ENCODE measurements at regions not wholly inside any gene's neighbourhood (a gene's known extent, or its start where the extent isn't known, plus 50 kb on each side); places are given as distances from the start of the nearest gene placed in this dataset.
"Not testable (repeated sequence)": the region's sequence is repeated elsewhere in the genome, so short reads cannot be mapped to it uniquely, and the experiment has no call there.

DNA sequence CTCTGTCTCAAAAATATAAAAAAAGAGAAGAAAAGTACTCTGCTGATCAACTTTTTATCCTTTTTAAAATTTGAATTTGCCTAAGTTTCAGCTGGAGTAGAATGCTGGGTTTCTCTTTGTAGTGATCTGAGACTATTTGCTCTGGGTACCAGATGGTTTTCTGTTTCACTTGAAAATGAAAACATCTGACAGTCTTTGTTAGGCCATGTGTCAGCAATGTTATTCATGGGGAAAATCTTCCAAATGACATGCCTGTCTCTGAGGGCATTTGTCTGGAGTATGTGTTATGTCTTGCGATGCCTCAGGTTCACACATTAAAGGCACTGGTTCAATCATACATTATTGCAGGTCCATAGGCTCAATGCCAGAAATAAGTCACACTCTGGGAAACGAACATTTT is 175.3 kb upstream of the TMEM229A start:
- DNase-seq = no peak

GRCh38 chr7:124205526-124205925 is 172.7 kb upstream of the TMEM229A start:
- no peak for DNase-seq

- DNase-seq = no peak
These were observed 169.7 kb upstream of the TMEM229A start for GRCh38 chr7:124202546-124202945.

- DNase-seq = no peak
These were observed 169.0 kb upstream of the TMEM229A start for GRCh38 chr7:124201768-124202349.

GRCh38 chr7:124196519-124196918 is 163.7 kb upstream of the TMEM229A start:
- no peak for DNase-seq

- DNase-seq = no peak
These were observed 160.0 kb upstream of the TMEM229A start for GRCh38 chr7:124192885-124193284.

DNA sequence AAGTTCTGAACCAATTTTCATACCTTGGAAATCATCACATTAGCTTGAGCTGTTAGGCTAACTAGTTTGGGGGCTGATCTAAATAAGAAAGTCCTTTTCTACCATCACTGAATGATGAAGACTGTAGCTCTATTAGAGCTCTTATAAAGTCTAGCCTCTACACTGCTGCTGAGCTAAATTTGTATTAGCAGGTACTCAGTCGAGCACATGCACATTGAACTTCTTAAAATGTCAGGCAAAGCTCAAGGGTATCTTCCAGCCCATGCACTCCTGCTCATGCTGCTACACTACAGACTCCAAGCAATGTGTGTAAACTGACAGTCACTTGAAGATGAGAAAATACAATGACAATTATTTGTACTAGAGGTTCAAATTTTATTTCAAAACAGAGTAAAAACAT is 158.8 kb upstream of the TMEM229A start:
- no peak for DNase-seq

- DNase-seq = no peak
These were observed 158.2 kb upstream of the TMEM229A start for GRCh38 chr7:124191030-124191429.

DNA sequence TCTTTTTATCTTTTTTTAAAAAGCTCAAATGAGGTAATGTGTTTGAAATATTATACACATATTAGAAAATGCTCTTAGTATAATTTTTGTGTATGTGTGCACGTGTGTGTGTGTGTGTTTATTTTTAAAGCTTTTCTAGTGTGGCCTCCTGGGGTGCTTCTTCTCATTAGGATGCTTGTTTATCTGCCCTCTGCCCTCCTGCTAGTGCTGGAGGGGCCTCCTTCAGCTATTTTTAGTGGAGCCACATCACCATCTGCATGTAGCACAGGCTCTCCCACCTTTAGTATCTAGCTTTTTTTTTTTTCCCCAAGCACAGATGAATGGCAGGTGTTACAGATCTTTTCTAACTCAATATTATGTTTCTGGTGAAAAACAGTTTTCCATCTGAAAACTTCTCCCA is 155.7 kb upstream of the TMEM229A start:
- DNase-seq = no peak

- no peak for DNase-seq
These were observed 155.1 kb upstream of the TMEM229A start for GRCh38 chr7:124187962-124188361.

GRCh38 chr7:124183649-124184048 is 150.8 kb upstream of the TMEM229A start:
- no peak for DNase-seq

DNA sequence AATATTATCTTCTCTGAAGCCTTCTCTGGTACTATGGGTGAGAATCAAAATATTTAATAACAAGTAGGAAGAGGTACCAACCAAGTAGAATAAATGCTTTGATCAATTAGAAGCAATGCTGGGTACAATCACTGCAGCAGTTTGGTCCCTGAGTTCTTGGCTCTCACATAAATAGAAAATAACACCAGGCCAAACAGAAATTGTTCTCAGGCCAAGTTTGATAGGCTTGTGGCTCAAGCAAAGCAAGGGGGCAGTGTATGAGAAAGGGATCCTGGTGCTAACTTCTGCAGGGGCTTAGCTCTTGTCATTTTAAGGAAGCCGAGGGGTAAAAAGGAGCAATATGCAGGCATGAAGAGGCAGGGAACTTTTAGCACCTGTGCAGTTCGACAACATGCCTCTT is 146.8 kb upstream of the TMEM229A start:
- DNase-seq = no peak

GRCh38 chr7:124177891-124178290 is 145.0 kb upstream of the TMEM229A start:
- no peak for DNase-seq

- DNase-seq = not testable (repeated sequence)
These were observed 138.9 kb upstream of the TMEM229A start for GRCh38 chr7:124171812-124172211.

GRCh38 chr7:124171068-124171467 is 138.2 kb upstream of the TMEM229A start:
- DNase-seq = peak in 1 of 4 experiments; percentile 2

DNA sequence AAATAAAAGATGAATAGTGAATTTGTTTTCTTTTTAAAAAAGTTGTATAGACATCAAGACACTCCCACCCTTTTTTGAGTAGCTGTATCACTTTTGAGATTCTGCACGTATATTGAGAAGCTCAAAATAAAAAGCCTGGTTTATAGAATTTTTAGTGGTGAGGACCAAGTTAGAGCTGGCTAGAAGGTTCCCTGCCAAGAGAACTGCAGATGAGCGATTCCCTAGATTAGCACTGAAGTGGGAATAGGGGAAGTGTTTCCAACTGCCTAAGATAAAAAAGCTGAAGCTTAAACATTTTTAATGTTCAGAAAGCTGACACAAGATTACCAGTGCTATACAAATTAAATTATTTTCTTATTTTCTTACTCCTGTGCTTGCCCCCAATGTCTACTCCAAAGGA is 135.7 kb upstream of the TMEM229A start:
- DNase-seq = no peak

GRCh38 chr7:124162667-124163066 is 129.8 kb upstream of the TMEM229A start:
- DNase-seq = no peak

GRCh38 chr7:124155432-124156022 is 122.7 kb upstream of the TMEM229A start:
- peak in 2 of 4 experiments; percentile 6 to 10 for DNase-seq

GRCh38 chr7:124152859-124153692 is 120.2 kb upstream of the TMEM229A start:
- peak in 2 of 4 experiments; percentile 1 to 2 for DNase-seq

GRCh38 chr7:124137664-124138063 is 104.8 kb upstream of the TMEM229A start:
- no peak for DNase-seq

DNA sequence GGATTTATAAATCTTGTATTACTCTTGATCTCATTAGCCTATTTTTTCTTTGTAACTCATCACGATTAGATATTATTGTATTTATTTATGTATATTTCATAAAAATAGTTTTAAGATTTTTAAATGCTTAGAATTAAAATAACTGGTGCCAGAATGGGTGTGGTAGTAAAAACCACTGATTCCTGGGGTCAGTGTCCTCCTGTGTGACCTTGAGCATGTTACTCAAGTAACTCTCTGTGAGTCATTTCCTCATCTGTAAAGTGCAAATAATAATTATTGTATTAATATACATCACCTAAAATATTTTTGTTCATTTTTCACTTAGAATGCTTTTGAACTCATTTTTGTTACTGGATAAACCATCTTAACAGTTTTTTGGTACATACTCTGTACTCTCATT is 91.3 kb upstream of the TMEM229A start:
- DNase-seq = no peak

- DNase-seq = no peak
These were observed 88.0 kb upstream of the TMEM229A start for GRCh38 chr7:124120911-124121310.

DNA sequence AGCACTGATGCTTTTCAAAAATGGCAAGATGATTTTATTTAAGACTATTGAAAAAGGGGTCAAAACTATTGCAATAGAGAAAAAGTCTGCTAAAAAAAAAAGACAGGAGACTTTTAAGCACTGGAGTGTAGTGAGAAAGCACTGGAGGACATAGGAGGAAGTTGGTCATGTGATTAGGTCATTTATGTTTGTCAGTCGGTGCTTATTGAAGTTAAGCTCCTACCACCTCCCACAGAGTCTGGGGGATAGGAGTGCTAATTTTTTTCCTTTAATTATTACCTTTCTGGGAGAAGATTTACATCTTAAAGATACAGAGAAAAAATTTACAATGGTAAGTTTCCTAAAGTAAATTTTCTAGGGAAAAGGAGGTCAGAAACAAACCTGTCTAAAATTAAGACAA is 80.2 kb upstream of the TMEM229A start:
- DNase-seq = peak in 2 of 4 experiments; percentile 1 to 4

GRCh38 chr7:124106575-124106974 is 73.7 kb upstream of the TMEM229A start:
- no peak for DNase-seq

Data from suppressor macrophage (primary cell).